Stimulated activated naive CD8-positive, alpha-beta T cell treated with anti-CD3 and anti-CD28 coated beads, Interleukin-15, Interleukin-2, amounts not matched to agents 100 U/mL and 50 U/mL, for 24 hours (primary cell): ENCODE measurements at regions not wholly inside any gene's neighbourhood (a gene's known extent, or its start where the extent isn't known, plus 50 kb on each side); places are given as distances from the start of the nearest gene placed in this dataset.

Experiments used
- ATAC-seq: fragments of 150-1000 bp; cut with Tn5 transposase; one replicate; pipeline ENCODE4 v1.10.0; 2021
- DNase-seq: peaks from one replicate; pipeline ENCODE4 v3.0.0; 2021

DNA sequence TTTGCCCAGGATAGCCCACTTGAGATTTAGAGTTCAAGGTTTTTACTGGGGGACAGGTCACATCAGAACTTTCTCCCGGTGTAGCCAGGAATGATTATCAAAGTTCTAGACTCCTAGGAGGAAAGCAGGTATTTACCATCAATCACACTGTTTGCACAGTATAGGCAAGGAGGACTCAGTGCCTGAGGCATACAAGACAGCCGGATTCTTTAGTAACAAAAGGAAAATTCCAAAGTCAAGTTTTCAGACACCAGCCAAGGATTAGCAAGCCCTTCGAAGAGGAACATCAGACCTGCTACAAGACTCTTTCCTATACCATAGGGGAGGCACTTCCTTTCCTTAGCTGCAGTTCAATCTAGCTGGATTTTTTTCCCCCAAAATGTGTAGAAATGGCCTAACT lies 197.8 kb upstream of the USP25 start:
- DNase-seq: no peak
- ATAC-seq: no peak

DNA sequence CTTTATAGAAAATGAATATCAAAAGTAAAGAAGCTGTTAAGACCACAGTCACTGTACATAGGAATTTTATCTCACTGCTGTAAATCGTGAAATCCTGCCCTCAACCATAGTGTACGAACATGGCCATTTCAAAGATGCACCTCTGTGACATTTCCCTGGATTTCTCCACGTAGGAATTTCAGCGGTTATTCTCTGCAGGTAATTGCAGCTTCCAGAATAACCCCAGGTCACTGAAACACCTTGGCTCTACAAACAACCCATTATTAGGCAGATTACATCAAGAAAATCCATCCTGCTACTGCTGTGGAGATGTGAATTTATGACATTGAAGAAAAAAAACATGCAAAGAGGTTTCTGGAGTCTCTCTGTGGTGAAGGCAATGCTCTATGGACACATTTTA lies 196.2 kb upstream of the USP25 start:
- no peak for DNase-seq
- no peak for ATAC-seq

DNA sequence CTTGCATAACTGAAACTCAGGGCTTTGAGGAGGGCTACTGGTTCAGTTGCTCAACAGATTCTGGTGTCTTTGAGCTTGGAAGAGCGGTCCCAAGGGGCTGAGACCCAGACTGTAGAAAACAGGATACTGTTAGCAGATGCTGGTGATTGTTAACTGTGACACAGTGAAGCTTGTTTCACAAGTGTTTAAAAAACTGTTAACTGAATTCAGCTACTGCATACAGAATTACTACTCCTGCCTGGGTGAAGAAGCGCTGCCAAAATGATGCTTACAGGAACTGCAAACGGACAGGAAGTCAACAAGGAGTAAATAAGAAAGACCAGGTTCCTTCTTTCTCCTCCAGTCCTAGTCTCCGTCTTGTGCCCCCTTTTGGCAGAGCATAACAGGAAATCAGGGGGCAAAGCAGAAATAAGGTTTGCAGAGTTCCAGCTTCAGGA lies 195.3 kb upstream of the USP25 start:
- peak; percentile 40 for ATAC-seq
- no peak for DNase-seq

DNA sequence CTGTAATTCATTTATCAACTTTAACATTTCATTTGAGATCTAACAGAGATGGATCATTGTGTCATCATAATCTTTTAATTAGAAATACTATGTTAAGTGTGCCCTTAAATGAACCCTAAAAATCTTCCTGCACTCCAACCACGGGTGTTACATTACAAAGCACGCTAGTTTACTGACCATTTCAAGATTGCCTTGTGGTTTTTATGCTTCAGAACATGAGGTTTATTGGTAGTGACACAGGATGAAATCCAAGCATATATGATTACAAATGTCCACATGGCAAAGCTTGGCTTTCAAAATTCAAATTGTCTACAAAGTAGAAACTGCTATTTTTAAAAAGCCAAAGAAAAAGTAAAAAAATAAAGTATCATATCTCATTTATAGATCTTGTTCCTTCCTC lies 190.4 kb upstream of the USP25 start:
- ATAC-seq (no peak), DNase-seq (no peak)

DNA sequence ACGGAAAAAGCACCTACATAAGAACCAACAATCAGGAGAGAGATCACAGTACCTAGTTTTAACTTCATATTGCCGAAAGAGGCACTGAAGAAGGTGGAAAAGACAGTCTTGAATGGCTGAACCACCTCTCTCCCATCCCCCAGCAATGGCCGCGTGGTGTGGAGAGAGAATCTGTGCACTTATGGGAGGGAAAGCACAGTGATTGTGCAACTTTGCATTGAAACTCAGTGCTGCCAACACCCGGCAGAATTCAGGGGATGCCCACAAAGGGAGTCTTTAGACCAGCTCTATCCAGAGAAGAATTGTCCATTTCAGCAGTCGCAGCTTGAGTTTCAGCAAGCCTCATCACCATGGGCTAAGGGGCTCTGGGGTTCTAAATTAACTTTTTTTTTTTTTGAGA lies 186.3 kb upstream of the USP25 start:
- no peak for ATAC-seq
- DNase-seq: no peak

DNA sequence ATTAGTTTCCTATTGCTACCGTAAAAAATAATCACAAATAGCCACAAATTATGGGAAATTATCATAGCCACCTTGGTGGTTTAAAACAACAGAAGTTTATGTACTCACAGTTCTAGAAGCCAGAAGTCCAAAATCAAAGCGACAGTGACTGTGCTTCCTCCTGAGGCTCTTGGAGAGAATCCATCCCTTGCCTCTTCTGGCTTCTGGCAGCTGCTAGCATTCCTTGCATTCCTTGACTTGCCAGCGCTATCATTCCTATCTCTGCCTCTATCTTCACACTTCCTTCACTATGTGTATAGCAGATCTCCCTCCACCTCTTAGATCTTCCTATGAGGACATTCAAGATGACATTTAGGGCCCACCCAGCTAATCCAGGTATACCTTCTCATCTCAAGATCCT lies 180.1 kb upstream of the USP25 start:
- DNase-seq (no peak), ATAC-seq (no peak)

DNA sequence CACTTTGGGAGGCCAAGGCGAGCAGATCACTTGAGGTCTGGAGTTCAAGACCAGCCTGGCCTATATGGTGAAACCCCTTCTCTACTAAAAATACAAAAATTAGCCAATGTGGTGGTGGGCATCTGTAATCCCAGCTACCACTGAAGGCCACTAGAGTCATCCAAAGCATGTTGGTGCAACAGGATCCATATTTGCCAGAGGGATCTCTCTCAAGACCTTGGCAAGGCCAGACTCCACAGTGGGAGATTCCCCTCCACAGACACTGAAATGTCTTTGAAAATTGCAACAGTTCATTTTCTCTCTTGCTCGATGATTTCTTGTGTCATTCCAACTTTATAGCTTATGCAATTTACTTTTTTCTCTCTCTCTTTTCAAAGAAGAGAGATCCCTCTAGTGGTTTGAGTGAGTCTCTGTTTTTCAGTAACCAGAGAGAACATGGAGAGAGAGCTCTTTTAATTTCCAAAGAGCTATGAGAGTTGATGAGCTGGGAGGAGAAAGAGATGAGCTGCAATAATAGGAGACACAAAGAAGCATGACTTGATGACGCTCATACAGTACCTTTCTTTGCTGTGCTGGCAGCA lies 176.8 kb upstream of the USP25 start:
- no peak for ATAC-seq
- no peak for DNase-seq

DNA sequence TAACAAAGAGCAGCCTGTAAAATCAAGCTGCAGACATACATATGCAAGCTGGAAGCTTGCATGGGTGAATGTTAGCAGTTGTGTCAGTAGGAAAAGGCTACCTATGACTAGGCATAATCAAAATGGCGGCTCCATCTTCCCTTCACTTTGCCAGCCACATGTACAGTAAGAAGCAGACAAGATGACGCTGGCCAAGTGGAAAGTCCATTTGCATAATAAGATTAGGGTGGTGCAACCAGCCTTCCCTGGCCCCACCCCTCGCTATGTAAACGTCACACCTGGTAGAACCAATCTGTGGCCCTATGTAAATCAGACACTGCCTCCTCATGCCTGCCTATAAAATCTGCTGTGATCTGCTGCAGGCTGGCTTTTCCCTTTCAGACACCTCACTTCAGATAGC lies 171.9 kb upstream of the USP25 start:
- ATAC-seq (no peak), DNase-seq (no peak)

DNA sequence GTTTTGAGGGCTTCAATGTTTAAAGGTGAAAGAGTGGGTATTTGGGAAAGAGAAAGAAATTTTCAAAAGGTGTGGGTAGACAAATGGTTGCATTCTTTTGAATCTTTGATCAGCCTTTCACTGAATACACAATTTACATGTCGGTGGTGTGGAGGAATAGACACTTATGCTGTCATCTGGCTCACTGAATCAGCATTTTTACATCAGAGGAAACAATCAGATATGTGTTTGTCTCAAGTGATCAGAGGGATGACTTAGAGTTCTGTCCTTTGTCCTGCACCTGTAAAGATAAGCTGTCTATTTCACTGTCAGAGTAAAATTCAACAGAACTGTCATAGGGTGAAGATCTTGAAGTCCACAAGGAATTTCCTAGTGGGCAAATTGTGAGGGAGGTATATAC lies 170.9 kb upstream of the USP25 start:
- DNase-seq (no peak), ATAC-seq (no peak)

DNA sequence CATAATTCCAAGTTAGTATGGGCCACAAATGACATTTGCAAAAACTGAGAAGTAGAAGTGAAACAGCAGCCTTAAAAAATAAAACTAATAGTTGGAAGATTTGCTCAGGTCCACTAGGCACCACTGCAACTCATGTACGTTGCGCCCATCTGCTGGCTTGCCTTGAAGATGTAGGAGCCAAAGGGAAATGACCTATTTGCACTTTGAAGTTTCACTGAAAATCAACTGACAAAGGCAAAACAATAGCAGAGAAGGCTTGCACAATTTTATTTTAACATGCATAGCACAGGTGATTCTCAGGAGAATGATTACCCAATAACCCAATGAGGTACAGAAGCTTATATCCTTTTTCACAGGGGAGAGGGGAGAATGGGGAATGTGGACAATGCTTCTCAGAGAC lies 170.1 kb upstream of the USP25 start:
- DNase-seq (no peak), ATAC-seq (no peak)

DNA sequence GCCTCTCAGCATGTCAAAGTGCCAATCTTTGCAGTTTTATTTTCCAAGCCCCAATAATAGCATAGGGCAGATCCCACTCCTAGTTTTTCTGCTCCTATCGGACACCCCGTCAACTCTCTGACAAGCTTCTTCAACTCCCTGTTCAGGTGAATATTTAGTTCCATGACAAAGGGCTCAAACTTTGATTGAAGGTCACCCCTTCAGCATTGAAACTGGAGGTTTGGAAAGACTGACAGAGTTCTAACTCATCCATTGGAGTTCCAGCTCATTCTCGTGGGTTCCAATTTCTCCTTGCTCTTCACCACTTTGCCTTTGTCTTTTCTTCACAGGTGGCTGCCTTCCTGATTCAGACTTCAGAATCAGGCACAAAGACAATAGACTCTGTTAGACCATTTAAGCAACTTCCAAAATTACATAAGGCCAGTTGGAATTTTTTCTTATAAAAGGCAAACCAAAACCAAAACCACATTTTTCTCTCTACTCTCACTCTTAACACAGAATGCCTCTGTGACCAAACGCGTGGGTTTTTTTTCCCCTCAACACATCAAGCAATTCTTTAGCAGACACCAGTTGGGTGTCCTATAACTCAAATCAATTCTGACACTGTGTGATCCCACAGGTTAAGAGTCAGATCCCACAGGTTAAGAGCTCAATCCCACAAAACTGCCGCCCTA lies 169.3 kb upstream of the USP25 start:
- DNase-seq: peak; percentile 16
- ATAC-seq: peak; percentile 91

DNA sequence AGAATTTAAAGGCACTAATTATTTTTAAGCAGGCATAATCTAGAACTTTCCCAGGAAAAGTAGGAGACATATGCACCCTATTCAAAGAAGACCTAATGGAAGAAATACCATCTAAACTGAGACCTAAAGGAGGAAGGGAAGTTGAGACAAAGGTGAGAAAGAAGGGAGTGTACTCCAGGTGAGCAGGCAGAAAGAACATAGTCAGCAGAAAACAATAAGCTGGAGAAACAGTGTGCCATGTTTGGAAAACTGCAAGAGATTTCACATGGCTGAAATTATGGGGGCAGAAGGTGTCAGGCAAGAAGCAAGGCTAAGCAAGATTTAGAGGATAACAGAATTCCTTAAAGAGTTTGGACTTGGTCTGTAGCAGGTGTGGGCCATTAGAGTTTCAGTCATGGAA lies 167.0 kb upstream of the USP25 start:
- DNase-seq (no peak), ATAC-seq (no peak)

DNA sequence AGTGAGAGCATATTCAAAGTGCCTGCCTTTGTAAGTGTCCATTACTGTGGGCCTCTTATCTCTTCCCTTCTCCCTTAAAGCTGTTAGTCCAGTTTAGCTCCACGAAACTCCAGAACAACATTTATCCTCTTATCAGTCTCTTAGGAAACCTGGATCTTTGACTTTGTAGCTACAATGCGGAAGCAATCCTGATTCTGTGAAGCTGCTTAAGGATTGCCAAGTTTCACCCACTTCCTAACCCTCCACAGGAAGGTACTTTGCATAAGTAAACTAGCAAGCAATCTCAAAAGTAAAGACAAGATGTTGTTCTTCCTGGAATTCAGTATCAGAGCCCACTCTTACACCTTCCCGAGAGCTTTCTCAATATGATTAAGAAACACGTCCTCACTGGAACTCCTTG lies 164.9 kb upstream of the USP25 start:
- ATAC-seq (no peak), DNase-seq (no peak)

DNA sequence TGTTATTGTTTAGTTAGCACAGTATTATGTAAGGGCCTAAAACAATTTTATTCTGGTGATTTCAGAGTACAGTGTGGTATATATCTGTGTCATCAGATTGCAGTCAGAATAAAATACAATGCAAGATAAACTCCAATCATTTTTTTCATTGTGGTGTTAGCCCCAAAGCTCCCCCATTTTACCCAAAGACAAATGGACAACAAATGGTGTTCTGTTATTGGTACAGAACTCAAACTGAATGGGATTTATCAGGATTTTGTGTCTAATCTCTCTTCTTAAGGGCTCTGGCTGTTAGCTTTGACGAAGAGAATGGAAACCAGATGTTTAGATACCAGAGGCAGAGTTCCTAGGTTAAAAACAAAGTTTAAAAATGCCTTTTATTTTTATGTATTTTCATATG lies 163.1 kb upstream of the USP25 start:
- no peak for DNase-seq
- ATAC-seq: no peak

DNA sequence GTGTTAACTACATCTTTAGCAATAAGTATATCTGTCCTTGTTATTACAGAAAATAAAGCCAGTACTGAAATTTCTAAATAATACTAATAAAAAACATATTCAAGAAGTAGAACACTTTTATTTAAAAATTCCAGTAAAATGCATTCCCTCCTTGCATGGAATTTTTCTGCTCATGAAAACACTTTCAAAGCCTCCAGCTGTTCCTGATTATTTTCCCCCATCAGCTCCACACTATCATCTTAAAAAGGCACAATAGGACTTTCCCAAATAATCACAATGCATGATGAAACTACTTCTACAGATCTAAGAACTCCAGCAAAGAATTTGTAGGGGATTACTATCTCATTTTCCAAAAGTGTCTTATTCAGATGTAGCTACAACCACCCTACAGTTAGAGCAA lies 162.6 kb upstream of the USP25 start:
- ATAC-seq (no peak), DNase-seq (no peak)

DNA sequence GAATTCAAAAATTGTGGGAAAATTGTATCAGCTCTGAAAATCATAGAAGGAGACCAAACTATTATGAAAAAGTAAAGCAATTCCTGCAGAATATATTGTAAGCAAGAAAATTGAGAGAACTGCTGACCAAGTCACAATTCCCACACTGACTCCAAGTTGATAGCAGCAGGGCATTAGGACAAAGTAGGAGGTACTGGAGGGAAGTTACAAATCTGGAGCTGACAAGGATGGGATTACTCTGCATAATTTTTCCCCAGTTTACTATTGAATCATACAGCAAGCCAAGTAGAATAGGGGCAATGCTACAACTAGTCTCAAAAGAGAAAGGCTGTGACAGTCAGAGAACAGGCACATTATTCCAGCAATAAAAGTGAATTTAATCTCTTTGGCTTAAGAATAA lies 161.3 kb upstream of the USP25 start:
- DNase-seq (no peak), ATAC-seq (no peak)

DNA sequence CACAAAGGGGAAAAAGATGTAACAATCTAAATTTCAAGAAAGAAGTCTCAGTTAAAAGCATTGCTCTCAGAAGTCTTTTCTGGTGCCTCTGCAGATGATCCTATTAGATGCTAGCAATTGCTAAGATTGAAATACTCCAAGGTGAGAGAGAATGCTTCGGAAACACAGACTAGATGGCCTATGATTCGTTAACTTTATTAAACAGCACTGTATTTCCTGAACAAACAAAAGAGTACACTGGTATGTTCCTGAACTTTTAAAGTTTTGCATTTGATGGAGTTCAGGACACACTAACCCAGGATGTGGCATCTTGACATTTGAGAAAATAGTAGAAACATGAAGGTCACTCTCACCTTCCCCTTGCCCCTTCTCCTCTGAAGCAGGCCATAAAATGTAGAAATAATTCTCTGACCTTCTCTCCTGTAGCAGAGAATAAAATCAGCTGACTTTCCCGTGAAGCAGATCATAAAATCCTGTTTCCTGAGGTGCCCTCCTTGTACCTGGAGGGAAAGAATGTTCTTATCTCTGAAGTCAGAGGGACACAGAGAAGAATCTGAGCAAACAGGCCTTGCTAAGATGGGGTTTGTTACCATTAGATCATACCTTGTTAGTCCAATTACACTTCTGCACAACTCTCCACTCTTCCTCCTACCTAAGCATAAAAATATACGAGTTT lies 142.9 kb upstream of the USP25 start:
- DNase-seq (no peak), ATAC-seq (no peak)

DNA sequence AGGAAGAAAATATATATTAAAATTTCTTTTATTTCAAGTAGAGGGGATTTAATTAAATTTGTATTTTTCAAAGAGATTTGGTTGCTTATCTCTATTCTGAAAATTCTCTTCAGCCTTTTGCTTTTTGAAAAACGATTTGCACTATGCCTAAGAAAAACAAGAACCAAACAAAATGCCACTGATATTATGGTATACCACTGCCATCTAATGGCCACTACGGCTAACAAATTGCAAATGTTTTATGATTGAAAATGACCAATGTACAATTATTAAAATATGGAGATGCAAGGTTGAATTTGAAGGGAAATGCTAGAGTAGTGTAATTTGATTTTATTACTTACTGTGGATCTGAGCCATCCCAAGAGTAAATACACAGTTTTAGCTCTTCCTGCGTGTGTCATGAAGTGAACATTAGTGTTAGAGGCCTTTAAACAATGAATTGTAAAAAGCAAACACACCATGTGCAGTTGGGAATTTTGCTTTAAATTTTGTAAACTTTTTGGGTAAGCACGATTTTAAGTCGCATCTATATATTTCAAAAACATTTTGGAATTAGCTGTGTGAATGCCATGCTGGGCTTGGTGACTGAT lies 137.4 kb upstream of the USP25 start:
- ATAC-seq (no peak), DNase-seq (no peak)

DNA sequence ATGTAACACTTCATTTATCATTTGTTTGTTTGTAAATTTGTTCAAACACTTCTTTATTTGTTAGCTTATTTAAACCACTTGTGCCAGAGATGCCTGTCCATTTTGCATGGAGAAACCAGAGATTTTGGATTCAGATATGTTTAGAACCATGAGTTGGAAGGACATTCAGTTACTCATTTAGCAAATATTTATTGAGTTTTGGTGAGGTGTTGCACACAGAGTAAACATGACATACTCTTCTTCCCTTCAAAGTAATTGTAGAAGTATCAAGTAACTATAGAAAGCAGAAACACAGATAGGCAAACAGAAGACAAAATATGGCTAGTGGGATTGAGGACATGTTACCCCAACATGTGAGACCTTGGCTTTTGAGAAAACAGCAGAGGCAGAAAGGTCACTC lies 136.8 kb upstream of the USP25 start:
- DNase-seq: no peak
- no peak for ATAC-seq

DNA sequence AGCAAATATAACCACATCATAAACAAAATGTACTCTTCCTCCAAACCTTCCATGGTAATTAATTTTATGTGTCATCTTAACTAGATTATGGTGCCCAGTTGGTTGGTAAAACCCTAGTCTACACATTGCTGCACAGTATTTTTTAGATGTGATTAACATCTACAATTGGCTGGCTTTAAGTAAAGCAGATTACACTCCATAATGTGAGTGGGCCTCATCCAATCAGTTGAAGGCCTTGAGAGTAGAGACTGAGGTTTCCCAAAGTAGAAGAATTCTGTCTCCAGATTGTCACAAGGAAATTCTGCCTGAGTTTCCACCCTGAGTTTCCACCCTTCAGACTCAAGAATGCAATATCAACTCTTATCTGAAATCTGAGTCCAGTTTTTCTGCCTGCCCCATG lies 128.4 kb upstream of the USP25 start:
- DNase-seq (no peak), ATAC-seq (no peak)

DNA sequence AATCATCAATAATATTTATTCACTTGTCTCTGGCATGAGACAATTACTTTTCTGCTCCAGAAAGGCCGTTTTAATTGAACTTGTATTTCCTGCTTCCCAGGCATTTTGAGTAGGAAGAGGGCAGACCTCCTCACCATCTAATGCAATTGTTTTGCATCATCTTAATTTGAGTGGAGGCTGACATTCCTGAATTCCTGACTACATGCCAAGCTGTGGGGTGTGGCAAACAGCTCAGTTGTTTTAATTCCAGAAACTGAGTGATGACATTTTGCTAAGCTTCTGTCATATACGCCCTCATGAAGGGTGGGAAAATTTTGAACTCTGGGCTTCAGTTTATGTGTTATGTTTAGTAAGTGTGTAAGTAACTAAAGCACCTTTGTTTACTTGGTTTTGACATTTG lies 125.4 kb upstream of the USP25 start:
- no peak for DNase-seq

DNA sequence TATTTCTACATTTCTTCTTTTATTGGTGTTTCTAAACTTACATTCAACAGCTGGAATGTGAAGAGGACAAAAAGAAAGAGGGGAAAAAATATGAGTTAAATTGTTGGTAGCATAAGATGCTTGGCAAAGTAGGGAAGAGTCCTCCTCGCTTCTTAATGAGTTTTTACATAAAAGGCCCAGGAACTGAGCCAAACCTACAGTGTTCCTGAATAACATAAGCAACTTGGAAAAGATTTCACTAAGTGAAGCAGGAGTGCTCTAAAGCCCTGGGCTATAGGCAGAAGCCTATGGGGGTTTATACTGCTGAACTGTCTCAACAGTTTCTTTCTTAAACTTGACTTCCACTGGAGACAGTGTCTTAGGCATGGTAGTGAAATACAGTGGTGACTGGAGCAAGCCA lies 115.0 kb upstream of the USP25 start:
- ATAC-seq (no peak), DNase-seq (no peak)

More for the DNA sequence above, 125.4 kb upstream of the USP25 start:
- no peak for ATAC-seq

DNA sequence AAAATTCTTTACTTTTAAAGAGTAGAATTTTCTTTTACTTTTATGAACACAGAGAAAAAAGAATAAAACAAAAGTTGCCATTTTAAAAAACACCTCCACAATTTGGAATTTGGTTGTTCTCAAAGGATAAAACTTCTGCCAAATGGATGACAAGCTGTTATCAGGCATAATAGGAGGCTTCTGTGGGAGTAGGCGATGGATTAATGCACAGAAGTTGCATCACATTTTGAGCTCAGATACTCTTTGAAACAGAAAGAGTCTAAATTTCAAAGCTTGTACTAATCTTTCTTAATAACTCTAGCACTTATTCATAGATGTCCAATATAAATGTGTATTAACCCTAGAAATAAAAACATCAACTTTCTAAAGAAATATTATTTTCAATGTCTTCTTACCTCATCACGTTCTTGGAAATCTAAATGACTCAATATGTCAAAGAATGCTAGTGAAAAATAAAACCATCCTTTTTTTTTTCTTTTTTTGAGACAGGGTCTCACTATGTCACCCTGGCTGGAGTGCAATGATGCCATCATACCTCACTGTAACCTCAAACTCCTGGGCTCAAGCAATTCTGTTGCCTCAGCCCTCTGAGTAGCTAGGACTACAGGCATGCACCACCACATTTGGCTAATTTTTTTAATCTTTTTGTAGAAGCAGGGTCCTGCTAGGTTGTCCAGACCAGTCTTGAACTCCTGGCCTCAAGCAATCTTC lies 112.8 kb upstream of the USP25 start:
- ATAC-seq: no peak
- DNase-seq: no peak
